PC-9 (cell line): ENCODE measurements at regions not wholly inside any gene's neighbourhood (a gene's known extent, or its start where the extent isn't known, plus 50 kb on each side); places are given as distances from the start of the nearest gene placed in this dataset.

ENCODE experiments used
- CTCF ChIP-seq: fragments of 200-600 bp; sonication (generic); conservative IDR thresholded peaks from 2 replicates; pipeline ENCODE4 v1.6.1; 2017; ENCODE audit warnings: mixed run types, antibody characterized with exemption, mild to moderate bottlenecking, moderate library complexity
- EZH2 ChIP-seq: fragments of 200-600 bp; sonication (generic); IDR thresholded peaks from 2 replicates; pipeline ENCODE4 v1.8.0; 2017; ENCODE audit warnings: antibody characterized with exemption, low read depth

- TF ChIP-seq CTCF: no peak
- no peak for TF ChIP-seq EZH2
Measured at GRCh38 chr12:13924286-13924685, 57.1 kb downstream of the GRIN2B start.
